SK-N-DZ (cell line): ENCODE measurements at regions not wholly inside any gene's neighbourhood (a gene's known extent, or its start where the extent isn't known, plus 50 kb on each side); places are given as distances from the start of the nearest gene placed in this dataset.

Source experiments
- DNase-seq: peaks from one replicate; pipeline ENCODE4 v3.0.0-alpha.2; 2015; ENCODE audit warnings: low spot score

DNA sequence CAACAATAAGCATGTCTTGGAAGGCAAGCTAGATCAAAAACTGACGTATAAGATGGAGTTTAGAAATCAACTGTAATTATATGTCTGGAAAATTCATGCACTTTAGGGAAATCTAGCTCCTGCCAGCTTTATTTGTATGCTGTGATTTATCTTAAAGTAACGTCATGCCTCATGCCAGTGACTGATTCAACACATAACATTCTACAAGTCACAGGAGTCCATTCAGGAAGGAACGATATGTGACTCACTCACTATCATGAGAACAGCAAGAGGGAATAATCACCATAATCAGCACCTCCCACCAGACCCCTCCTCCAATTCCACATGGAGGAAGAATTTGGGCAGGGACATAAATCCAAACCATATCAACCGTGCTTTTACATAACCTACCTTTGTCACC lies 682.4 kb upstream of the ADAMTS5 start:
- DNase-seq = no peak

DNA sequence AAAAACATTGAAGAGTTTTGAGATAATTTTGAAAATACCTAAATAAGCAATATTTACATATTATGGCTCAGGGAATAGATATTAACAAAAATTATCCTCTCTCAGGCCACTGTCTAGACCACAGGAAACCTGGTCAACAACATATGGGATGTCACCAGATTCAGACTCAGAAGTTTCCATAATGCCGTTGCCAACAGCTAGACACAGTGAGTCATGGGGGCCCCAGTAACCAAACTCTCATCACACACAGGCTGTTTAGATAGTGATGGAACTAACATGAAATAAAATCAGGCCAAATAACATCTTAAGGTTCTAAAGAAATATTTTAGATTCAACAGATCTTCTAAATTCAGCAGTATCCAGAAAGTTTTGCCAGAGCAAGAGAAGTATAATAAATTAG lies 681.7 kb upstream of the ADAMTS5 start:
- DNase-seq = no peak

DNA sequence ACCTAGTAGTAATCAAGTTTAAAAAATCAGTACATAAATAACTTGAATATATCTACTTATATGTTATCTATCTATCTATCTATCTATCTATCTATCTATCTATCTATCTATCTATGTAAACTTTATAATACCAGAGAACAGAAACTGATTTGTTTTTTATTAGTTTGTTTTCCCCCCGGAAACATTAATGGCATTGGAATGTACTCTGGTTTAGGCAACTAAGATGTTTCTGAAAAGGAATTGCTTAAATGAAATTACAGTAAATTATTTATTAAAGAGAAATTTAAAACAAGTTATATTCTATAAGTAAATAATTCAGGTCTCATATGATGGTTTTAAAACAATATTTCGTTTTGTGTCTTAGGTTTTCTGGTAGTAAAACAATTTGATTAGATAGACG lies 681.0 kb upstream of the ADAMTS5 start:
- no peak for DNase-seq

- DNase-seq = no peak
These were observed 680.5 kb upstream of the ADAMTS5 start for GRCh38 chr21:27647401-27647800.

GRCh38 chr21:27646691-27647090 lies 679.8 kb upstream of the ADAMTS5 start:
- DNase-seq = no peak

DNA sequence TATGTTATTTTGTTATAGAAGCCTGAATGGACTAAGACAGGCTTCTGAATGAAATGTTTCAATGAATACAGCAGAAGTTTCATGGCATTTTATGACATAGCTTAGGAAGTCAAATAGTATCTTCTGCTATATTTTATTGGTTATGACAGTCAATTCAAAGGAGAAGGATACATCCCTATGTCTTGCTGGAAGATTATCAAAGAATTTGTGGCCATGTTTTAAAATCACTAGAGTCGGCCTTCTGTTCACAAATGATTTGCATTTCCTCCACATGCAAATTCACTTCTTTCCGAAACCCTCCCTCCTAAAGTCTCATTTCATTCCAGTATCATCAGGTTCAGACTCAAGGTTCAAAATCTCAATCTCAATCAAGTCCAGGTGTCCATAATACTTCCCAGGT lies 679.2 kb upstream of the ADAMTS5 start:
- DNase-seq = no peak

DNA sequence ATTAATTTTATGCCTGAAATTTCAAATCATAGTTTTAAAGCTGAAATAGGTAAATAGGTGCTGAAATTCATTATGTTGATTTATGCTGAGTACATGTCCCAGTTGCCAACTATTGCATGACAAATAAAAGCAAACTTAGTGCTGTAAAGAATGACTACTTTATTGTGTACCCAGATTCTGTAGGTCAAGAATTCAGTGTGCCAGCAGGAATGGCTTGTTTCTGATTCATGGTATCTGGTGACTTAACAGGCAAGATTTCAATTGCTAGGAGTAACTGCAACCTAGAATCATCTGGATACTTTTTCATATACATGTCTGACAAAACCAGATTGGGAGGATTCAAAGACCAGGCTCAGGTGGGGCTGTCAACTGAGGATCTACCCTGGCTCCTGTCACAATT lies 678.4 kb upstream of the ADAMTS5 start:
- no peak for DNase-seq

- no peak for DNase-seq
These were observed 676.4 kb upstream of the ADAMTS5 start for GRCh38 chr21:27643326-27643725.

GRCh38 chr21:27639286-27639685 lies 672.4 kb upstream of the ADAMTS5 start:
- no peak for DNase-seq

- no peak for DNase-seq
These were observed 669.8 kb upstream of the ADAMTS5 start for GRCh38 chr21:27636656-27637055.

DNA sequence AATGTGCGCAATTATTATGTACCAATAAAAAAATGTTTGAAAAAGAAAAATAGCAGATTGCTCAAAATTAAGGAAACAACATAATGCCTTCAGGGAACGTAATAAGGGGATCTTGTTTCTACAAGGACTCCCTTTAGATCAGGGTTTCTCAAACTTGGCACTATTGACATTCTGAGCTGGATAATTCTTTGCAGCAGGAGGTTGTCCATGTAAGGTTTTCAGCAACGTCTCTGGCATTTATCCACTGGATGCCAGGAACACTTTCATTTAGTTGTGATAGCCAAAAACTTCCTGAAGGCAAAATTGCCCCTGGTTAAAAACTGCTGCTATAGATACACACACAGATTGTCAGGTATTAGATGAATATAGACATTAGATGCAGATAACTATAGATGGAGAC lies 666.7 kb upstream of the ADAMTS5 start:
- DNase-seq = no peak

- no peak for DNase-seq
These were observed 664.6 kb upstream of the ADAMTS5 start for GRCh38 chr21:27631471-27631870.

DNA sequence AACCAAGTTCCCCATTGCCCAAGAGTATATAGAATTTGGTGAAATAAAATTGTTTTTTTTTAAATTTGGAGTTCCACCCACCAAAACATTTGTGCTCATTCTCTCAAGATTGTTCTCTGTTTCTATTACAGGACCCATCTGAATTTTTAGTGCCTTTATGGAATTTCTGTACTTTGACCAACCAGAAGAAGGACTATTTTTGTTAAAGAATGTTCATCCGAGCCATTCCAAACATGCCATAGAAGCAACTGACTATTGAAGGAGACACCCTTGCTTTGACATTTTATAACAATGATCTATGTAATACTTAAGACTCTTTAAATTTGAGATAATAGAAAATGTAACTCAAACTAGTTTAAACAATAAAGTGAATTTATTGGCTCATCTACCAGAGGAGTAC lies 655.7 kb upstream of the ADAMTS5 start:
- no peak for DNase-seq

DNA sequence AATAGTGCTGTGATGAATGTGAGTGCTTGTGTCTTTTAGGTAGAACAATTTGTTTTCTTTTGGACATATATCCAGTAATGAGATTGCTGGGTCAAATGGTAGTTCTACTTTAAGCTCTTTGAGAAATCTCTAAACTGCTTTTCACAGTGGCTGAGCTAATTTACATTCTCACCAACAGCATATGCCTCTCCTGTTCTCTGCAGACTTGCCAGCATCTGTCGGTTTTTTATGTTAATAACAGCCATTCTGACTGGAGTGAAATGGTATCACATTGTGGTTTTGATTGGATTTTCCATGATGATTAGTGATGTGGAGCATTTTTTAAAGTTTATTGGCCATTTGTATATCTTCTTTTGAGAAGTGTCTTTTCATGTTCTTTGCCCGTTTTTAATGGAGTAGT lies 647.3 kb upstream of the ADAMTS5 start:
- DNase-seq = no peak

- no peak for DNase-seq
These were observed 639.5 kb upstream of the ADAMTS5 start for GRCh38 chr21:27606422-27606821.

DNA sequence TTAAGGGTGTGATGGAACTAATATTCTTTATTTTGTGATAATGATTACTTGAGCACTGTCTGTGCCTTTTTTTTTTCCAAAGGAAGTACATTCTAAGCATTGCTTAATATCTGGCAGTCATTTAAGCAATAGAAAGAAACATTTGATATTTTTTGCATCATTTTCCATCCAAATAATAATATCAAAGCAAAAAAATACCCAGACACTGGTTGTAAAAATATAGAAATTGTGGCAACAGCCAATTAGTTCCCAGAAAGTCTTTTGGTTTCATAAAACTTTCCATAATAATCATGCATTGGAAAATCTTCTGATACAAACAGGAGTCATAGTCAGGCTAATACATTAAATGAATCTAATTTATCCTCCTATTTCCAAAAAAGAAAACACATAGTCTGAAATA lies 629.3 kb upstream of the ADAMTS5 start:
- DNase-seq = no peak

DNA sequence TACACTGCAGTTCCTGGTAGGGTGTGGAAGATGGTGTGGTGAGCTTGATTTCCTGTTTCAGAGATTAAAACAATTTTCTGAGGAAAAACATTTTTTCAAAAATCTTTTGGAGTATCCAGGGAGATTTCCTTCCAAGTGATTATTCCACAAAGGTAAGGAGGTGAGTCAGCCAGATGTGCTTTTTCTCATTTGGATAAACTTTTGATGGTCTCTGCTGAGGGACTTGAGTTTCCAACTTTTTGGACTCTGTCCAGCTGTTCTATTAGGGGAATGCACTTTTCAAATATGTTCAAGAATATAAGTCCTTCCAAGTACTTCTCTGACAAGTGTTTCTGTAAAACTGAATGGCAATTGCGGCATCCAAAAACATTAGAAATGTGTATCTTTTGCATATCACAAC lies 628.8 kb upstream of the ADAMTS5 start:
- no peak for DNase-seq

- DNase-seq = no peak
These were observed 623.4 kb upstream of the ADAMTS5 start for GRCh38 chr21:27590271-27590670.

- no peak for DNase-seq
These were observed 622.9 kb upstream of the ADAMTS5 start for GRCh38 chr21:27589781-27590180.

- no peak for DNase-seq
These were observed 620.1 kb upstream of the ADAMTS5 start for GRCh38 chr21:27586986-27587385.

- DNase-seq = no peak
These were observed 619.4 kb upstream of the ADAMTS5 start for GRCh38 chr21:27586326-27586725.

DNA sequence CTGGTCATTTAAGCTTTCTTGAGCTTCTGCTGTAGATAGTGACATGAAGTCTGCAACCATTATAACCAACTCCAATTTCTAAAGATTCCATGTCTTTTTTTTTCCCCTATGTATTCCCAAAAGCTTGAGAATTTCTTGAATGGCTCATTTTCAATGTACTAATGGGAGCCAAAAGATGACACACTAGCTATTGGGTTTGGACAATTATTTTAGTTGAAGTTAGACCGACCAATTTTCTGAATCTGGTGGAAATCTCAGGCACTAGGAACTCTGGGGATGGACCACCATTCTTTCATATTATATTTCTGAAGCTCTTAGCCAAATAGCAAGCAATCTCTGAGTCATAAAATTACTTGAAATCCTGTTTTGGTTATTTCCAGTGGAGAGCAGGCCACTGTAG lies 617.4 kb upstream of the ADAMTS5 start:
- DNase-seq = no peak

DNA sequence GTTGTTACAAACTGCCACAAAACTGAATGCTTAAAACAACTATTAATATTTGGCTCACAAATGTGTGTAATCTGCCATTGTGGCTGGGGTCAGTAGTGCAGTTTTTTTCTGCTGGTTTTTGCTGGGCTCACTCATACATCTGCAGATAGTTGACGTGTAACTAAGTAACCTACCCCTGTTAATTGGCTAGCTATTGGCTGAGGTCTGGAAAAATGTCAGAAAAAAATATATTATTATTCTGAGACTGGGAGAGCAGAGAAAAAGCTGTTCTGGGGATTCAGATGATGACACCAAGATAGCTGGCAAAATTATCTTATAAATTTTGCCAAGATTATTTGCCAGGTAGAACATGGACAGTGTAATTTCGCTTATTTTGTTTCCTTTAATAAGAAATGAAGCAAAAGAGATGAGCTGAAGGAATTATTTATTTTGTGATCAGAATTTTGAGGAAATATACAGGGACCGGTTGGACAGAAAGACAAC lies 616.1 kb upstream of the ADAMTS5 start:
- DNase-seq = no peak

DNA sequence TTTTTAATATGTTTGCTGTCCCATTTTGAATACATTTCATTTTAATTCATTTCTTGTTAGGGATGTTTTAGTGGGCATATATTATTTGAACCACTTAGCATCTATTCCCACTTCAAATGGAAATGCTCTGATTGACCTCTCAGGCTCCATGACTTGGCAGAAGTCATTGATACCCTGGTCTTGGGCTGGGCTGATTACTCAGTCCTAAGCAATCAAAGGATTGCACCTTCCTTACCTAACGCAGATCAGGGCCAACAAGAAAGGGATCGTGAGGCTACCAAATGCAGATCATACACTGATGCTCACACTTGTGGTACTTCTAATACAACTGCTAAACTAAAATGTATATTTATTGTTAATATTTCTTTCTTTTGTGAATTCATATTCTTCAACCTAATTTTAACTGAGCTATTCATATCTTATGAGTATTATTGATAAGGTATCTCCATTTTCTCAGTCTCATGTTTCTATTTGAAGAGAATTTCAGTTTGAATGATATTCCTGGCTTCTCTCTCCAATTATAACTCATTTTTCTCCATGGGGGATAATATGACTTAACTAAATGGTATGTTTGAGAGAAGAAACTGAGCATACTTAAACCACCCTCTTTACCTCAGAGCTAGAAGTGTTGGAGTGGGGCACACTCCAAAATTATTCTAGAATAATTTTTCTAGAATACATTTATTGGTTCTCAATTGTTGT lies 615.5 kb upstream of the ADAMTS5 start:
- DNase-seq = no peak
